ENCODE measurements at regions not wholly inside any gene's neighbourhood (a gene's known extent, or its start where the extent isn't known, plus 50 kb on each side); places are given as distances from the start of the nearest gene placed in this dataset.

DNA sequence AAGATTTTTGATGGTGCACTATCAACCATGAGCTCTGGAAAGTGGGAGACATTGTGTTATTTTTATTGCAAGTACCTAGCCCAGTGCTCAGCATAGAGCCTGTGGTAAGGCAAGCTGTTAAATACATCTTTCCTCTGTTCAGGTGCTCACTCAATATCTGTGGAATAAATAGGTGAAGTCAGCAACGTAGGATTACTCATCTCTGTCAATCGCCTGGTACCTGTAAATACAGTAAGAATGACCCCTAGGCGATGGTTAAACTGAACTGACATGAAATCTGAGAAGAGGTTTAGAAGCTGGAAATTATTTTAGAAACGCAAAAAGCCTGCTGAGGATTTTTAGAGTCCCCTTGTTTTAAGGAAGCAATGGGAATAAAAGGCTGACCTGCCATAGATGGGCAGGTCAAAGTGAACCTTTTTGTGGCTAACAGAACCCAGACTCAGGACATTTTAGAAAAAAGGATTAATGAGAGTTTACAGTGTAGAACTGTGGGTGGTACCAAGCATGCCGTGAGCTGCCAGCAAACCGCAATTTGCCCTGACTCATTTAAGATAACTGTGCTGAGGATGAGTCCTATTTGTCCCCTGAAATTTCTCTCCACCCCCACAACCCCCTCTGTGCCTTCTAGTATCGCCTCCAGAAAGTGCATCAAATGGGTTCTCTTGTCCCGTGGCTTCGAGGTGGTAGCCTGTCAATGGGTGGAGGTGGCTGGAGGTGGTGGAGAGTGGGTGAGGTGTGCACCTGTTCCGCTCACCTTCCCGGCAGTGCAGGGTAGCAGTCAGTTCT is 375.1 kb downstream of the MED10 start:
- H3K79me2 ChIP-seq (replicated peaks; ENCODE audit: insufficient read depth, low read length): no peaks in the 10 kb centered on the region
- H3K27ac ChIP-seq (ENCODE audit: low read length): no peak overlapping the region
- no peak overlapping the region for H3K4me3 ChIP-seq (ENCODE audit: low read length)
- no peak overlapping the region for H2AFZ ChIP-seq (ENCODE audit: low read depth, low read length)
- H3K9me2 ChIP-seq (ENCODE audit: insufficient read depth, low read length): no peaks in the 10 kb centered on the region
- no peaks in the 10 kb centered on the region for H3K9me3 ChIP-seq (ENCODE audit: low read length)
- no peaks in the 10 kb centered on the region for H3F3A ChIP-seq (ENCODE audit: insufficient read depth, low read length, poor library complexity, severe bottlenecking)
- no peaks in the 10 kb centered on the region for H3K27me3 ChIP-seq (ENCODE audit: insufficient read depth, low read depth, low read length)
- TF ChIP-seq POLR2AphosphoS5 (IDR thresholded peaks at IDR 0.05): no peak
- no peak for TF ChIP-seq EP300 (conservative IDR thresholded peaks at IDR 0.05; ENCODE audit: poor library complexity, severe bottlenecking)
- TF ChIP-seq, protein P1, sequence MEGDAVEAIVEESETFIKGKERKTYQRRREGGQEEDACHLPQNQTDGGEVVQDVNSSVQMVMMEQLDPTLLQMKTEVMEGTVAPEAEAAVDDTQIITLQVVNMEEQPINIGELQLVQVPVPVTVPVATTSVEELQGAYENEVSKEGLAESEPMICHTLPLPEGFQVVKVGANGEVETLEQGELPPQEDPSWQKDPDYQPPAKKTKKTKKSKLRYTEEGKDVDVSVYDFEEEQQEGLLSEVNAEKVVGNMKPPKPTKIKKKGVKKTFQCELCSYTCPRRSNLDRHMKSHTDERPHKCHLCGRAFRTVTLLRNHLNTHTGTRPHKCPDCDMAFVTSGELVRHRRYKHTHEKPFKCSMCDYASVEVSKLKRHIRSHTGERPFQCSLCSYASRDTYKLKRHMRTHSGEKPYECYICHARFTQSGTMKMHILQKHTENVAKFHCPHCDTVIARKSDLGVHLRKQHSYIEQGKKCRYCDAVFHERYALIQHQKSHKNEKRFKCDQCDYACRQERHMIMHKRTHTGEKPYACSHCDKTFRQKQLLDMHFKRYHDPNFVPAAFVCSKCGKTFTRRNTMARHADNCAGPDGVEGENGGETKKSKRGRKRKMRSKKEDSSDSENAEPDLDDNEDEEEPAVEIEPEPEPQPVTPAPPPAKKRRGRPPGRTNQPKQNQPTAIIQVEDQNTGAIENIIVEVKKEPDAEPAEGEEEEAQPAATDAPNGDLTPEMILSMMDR (IDR thresholded peaks at IDR 0.05; ENCODE audit: poor library complexity, severe bottlenecking): no peak
- TF ChIP-seq RAD21 (conservative IDR thresholded peaks at IDR 0.05): no peak
- no peak overlapping the region for H3K9ac ChIP-seq (ENCODE audit: low read length)
- H3K4me2 ChIP-seq (ENCODE audit: low read length): no peak overlapping the region
- H4K20me1 ChIP-seq (ENCODE audit: insufficient read depth): no peaks in the 10 kb centered on the region
- H3K36me3 ChIP-seq (ENCODE audit: insufficient read depth, low read length): no peaks in the 10 kb centered on the region

- Histone ChIP-seq H3K27me3 (ENCODE audit: insufficient read depth, low read depth, low read length) (no peaks in the 10 kb centered on the region), H3K4me2 (ENCODE audit: low read length) (no peak overlapping the region), H3K27ac (ENCODE audit: low read length) (no peak overlapping the region), H3K36me3 (ENCODE audit: insufficient read depth, low read length) (no peaks in the 10 kb centered on the region), H3F3A (ENCODE audit: insufficient read depth, low read length, poor library complexity, severe bottlenecking) (no peaks in the 10 kb centered on the region), H2AFZ (ENCODE audit: low read depth, low read length) (no peak overlapping the region), H4K20me1 (ENCODE audit: insufficient read depth) (no peaks in the 10 kb centered on the region), H3K4me3 (ENCODE audit: low read length) (no peak overlapping the region), H3K9me2 (ENCODE audit: insufficient read depth, low read length) (no peaks in the 10 kb centered on the region), H3K79me2 (replicated peaks; ENCODE audit: insufficient read depth, low read length) (no peaks in the 10 kb centered on the region), H3K9me3 (ENCODE audit: low read length) (peaks cover 3% of the 10 kb centered on the region), H3K9ac (ENCODE audit: low read length) (no peak overlapping the region)
- TF ChIP-seq EP300 (conservative IDR thresholded peaks at IDR 0.05; ENCODE audit: poor library complexity, severe bottlenecking) (no peak), REST (IDR thresholded peaks at IDR 0.05; ENCODE audit: borderline replicate concordance) (no peak), POLR2AphosphoS5 (IDR thresholded peaks at IDR 0.05) (no peak)
Measured at GRCh38 chr5:6000867-6001266, 377.5 kb downstream of the MED10 start.

- Histone ChIP-seq H3K36me3 (ENCODE audit: insufficient read depth, low read length) (no peaks in the 10 kb centered on the region), H3K4me3 (ENCODE audit: low read length) (no peak overlapping the region), H3K4me2 (ENCODE audit: low read length) (no peak overlapping the region), H4K20me1 (ENCODE audit: insufficient read depth) (no peaks in the 10 kb centered on the region), H2AFZ (ENCODE audit: low read depth, low read length) (no peak overlapping the region), H3K9me3 (ENCODE audit: low read length) (peaks cover 11% of the 10 kb centered on the region), H3K9ac (ENCODE audit: low read length) (no peak overlapping the region), H3K27ac (ENCODE audit: low read length) (no peak overlapping the region), H3K27me3 (ENCODE audit: insufficient read depth, low read depth, low read length) (no peaks in the 10 kb centered on the region), H3K79me2 (replicated peaks; ENCODE audit: insufficient read depth, low read length) (no peaks in the 10 kb centered on the region), H3F3A (ENCODE audit: insufficient read depth, low read length, poor library complexity, severe bottlenecking) (no peaks in the 10 kb centered on the region), H3K9me2 (ENCODE audit: insufficient read depth, low read length) (no peaks in the 10 kb centered on the region)
- no peak for TF ChIP-seq TAF1 (IDR thresholded peaks at IDR 0.05; ENCODE audit: low read depth)
Measured at GRCh38 chr5:5995819-5996218, 382.5 kb downstream of the MED10 start.

Data from neural cell (in vitro differentiated cells).